Panc1 (cell line): ENCODE measurements at regions not wholly inside any gene's neighbourhood (a gene's known extent, or its start where the extent isn't known, plus 50 kb on each side); places are given as distances from the start of the nearest gene placed in this dataset.

ENCODE experiments used
- POLR2AphosphoS5 ChIP-seq: IDR thresholded peaks from 2 replicates; pipeline ENCODE4 v1.6.1; 2012; ENCODE audit warnings: mild to moderate bottlenecking, low read depth, low read length, moderate library complexity
- SIN3A ChIP-seq: IDR thresholded peaks from 2 replicates; pipeline ENCODE4 v1.6.1; 2012; ENCODE audit warnings: low read depth, mild to moderate bottlenecking, low read length, moderate library complexity, borderline replicate concordance; ENCODE audit not compliant: insufficient read depth
- TF ChIP-seq, protein P1 (sequence below): fragments of 450-650 bp; IDR thresholded peaks from 2 replicates; pipeline ENCODE4 v1.5.1; 2017; ENCODE audit warnings: mild to moderate bottlenecking
- TF ChIP-seq, protein P2 (sequence below), 2 experiments: IDR thresholded peaks; 2 replicates each; pipeline ENCODE4 v1.6.1; 2011 to 2012; ENCODE audit warnings: low read depth in 2 of 2, control low read depth in 1 of 2, low read length in 1 of 2, mild to moderate bottlenecking in 1 of 2, moderate library complexity in 1 of 2; ENCODE audit not compliant: insufficient read depth in 1 of 2

DNA sequence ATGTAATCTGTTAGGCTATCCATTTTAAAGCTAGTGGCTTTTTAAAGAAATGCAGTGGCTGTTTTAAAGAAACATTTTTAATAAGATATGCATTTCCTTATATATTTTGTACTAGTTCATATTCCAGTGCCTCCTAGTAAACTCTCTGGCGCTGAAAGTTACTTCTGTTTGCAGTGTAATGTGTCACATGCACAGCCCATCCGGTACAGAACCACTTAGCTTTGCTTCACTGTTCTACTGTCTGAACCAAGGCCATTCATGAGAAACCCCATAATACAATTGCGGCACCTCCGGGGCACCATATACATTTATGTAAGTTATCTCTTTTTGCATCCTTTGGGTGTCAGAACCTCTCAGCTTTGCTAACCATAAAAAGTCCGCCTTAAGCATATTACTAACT is 114.6 kb upstream of the KCTD1 start:
- TF ChIP-seq, protein P1, sequence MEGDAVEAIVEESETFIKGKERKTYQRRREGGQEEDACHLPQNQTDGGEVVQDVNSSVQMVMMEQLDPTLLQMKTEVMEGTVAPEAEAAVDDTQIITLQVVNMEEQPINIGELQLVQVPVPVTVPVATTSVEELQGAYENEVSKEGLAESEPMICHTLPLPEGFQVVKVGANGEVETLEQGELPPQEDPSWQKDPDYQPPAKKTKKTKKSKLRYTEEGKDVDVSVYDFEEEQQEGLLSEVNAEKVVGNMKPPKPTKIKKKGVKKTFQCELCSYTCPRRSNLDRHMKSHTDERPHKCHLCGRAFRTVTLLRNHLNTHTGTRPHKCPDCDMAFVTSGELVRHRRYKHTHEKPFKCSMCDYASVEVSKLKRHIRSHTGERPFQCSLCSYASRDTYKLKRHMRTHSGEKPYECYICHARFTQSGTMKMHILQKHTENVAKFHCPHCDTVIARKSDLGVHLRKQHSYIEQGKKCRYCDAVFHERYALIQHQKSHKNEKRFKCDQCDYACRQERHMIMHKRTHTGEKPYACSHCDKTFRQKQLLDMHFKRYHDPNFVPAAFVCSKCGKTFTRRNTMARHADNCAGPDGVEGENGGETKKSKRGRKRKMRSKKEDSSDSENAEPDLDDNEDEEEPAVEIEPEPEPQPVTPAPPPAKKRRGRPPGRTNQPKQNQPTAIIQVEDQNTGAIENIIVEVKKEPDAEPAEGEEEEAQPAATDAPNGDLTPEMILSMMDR, result no peak
- TF ChIP-seq, protein P2, sequence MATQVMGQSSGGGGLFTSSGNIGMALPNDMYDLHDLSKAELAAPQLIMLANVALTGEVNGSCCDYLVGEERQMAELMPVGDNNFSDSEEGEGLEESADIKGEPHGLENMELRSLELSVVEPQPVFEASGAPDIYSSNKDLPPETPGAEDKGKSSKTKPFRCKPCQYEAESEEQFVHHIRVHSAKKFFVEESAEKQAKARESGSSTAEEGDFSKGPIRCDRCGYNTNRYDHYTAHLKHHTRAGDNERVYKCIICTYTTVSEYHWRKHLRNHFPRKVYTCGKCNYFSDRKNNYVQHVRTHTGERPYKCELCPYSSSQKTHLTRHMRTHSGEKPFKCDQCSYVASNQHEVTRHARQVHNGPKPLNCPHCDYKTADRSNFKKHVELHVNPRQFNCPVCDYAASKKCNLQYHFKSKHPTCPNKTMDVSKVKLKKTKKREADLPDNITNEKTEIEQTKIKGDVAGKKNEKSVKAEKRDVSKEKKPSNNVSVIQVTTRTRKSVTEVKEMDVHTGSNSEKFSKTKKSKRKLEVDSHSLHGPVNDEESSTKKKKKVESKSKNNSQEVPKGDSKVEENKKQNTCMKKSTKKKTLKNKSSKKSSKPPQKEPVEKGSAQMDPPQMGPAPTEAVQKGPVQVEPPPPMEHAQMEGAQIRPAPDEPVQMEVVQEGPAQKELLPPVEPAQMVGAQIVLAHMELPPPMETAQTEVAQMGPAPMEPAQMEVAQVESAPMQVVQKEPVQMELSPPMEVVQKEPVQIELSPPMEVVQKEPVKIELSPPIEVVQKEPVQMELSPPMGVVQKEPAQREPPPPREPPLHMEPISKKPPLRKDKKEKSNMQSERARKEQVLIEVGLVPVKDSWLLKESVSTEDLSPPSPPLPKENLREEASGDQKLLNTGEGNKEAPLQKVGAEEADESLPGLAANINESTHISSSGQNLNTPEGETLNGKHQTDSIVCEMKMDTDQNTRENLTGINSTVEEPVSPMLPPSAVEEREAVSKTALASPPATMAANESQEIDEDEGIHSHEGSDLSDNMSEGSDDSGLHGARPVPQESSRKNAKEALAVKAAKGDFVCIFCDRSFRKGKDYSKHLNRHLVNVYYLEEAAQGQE (IDR thresholded peaks at IDR 0.05; ENCODE audit: insufficient read depth in 1 of 2, low read depth in 2 of 2, low read length in 1 of 2), result no peak
- no peak for TF ChIP-seq POLR2AphosphoS5
- no peak for TF ChIP-seq SIN3A
